22Rv1 (cell line): ENCODE measurements at regions not wholly inside any gene's neighbourhood (a gene's known extent, or its start where the extent isn't known, plus 50 kb on each side); places are given as distances from the start of the nearest gene placed in this dataset.
"Not testable (repeated sequence)": the region's sequence is repeated elsewhere in the genome, so short reads cannot be mapped to it uniquely, and the experiment has no call there.

Experiments
- H3K27ac ChIP-seq: fragments of 450-650 bp; 2 replicates; pipeline ENCODE4 v1.5.1; 2017
- CTCF ChIP-seq: fragments of 450-650 bp; IDR thresholded peaks from 2 replicates; pipeline ENCODE4 v1.5.1; 2017; ENCODE audit warnings: mild to moderate bottlenecking
- ZFX ChIP-seq: fragments of 450-650 bp; IDR thresholded peaks from 2 replicates; pipeline ENCODE4 v1.6.1; 2017; ENCODE audit warnings: antibody characterized with exemption, borderline replicate concordance

- H3K27ac ChIP-seq, result no peak overlapping the region
Measured at GRCh38 chr7:81185072-81185471, 266.2 kb upstream of the SEMA3C start.

GRCh38 chr7:81183326-81183725 lies 264.5 kb upstream of the SEMA3C start:
- no peak overlapping the region for H3K27ac ChIP-seq

More at GRCh38 chr7:81185072-81185471, 266.2 kb upstream of the SEMA3C start:
- TF ChIP-seq CTCF, result no peak

GRCh38 chr7:81182056-81182455 lies 263.2 kb upstream of the SEMA3C start:
- H3K27ac ChIP-seq, result not testable (repeated sequence)

More at GRCh38 chr7:81183326-81183725, 264.5 kb upstream of the SEMA3C start:
- TF ChIP-seq ZFX, result no peak
- no peak for TF ChIP-seq CTCF

GRCh38 chr7:81181066-81181465 lies 262.2 kb upstream of the SEMA3C start:
- H3K27ac ChIP-seq, result no peak overlapping the region
- TF ChIP-seq CTCF (no peak), ZFX (no peak)

- TF ChIP-seq CTCF (no peak), ZFX (no peak)
- no peak overlapping the region for H3K27ac ChIP-seq
Measured at GRCh38 chr7:81180573-81180972, 261.7 kb upstream of the SEMA3C start.

GRCh38 chr7:81175275-81175940 lies 256.6 kb upstream of the SEMA3C start:
- no peak for TF ChIP-seq ZFX
- TF ChIP-seq CTCF, result no peak
- no peak overlapping the region for H3K27ac ChIP-seq

GRCh38 chr7:81173766-81174281 lies 255.0 kb upstream of the SEMA3C start:
- H3K27ac ChIP-seq, result no peak overlapping the region
- TF ChIP-seq CTCF (no peak), ZFX (no peak)

- TF ChIP-seq ZFX, result no peak
- no peak for TF ChIP-seq CTCF
- H3K27ac ChIP-seq, result no peak overlapping the region
Measured at GRCh38 chr7:81170291-81170690, 251.4 kb upstream of the SEMA3C start.
